Endothelial cell of umbilical vein (primary cell): ENCODE measurements at regions not wholly inside any gene's neighbourhood (a gene's known extent, or its start where the extent isn't known, plus 50 kb on each side); places are given as distances from the start of the nearest gene placed in this dataset.

Experiments used
- CTCF ChIP-seq, 2 donors: IDR thresholded peaks; 1 replicate in 1 of 2; 2 replicates in 1 of 2; pipeline ENCODE4 v1.5.1; 2011; ENCODE audit warnings: low read length in 2 of 2, mild to moderate bottlenecking in 2 of 2, moderate library complexity in 2 of 2, control low read depth in 1 of 2, inconsistent platforms in 1 of 2, low read depth in 1 of 2; ENCODE audit not compliant: insufficient read depth in 1 of 2; ENCODE audit errors: extremely low read depth in 1 of 2
- GATA2 ChIP-seq: IDR thresholded peaks from 2 replicates; pipeline ENCODE4 v1.7.0; 2011; ENCODE audit warnings: low read depth, mild to moderate bottlenecking, moderate library complexity, mixed read lengths, low read length; ENCODE audit not compliant: insufficient read length, insufficient read depth

DNA sequence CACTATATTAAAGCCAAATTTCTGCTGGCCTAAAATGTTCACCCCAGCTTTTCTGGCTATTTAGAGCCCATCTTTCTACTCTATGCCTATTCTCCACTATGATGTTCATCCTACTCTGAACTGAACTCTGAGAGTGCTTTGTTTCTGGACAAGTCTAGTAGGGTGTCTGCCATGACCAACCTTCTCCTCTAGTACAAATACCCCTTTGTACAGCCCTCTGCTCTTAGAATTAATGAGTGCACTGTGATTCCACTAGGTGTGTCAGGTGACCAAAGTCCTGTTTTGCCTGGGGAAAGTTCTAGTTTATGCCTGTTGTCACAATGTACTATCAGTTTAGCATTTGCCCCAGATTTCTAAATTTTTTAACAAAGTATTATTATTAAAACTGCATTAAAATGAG lies 388.1 kb upstream of the MAD2L1 start:
- no peak for TF ChIP-seq CTCF (IDR thresholded peaks at IDR 0.05; ENCODE audit: extremely low read depth in 1 of 2, insufficient read depth in 1 of 2, low read depth in 1 of 2, low read length in 2 of 2)
- TF ChIP-seq GATA2 = no peak
